ENCODE measurements at regions not wholly inside any gene's neighbourhood (a gene's known extent, or its start where the extent isn't known, plus 50 kb on each side); places are given as distances from the start of the nearest gene placed in this dataset.
"Not testable (repeated sequence)": the region's sequence is repeated elsewhere in the genome, so short reads cannot be mapped to it uniquely, and the experiment has no call there.

DNA sequence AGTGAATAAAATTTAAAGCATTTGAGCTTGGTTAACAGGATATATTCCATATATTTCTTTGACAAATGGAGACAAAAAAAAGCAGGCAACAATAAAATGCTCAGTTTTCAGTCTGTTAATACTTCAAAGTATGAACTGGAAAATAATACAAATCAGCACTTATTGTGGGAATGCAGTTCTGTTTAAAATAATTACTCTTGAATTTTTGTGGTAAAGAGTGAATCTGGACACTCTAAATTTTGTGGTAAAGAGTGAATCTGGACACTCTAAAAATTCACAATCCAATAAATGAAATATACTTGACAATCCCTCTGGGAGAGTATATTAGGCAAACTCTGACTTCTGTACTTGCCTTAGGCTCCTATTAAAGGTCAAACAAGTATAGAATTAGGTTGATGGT, 141.9 kb upstream of the RASA1 start:
- no peak overlapping the region for H3K4me3 ChIP-seq (ENCODE audit: low read depth, low read length)
- DNase-seq (ENCODE audit: low read depth), result no peak
- TF ChIP-seq, protein P1, sequence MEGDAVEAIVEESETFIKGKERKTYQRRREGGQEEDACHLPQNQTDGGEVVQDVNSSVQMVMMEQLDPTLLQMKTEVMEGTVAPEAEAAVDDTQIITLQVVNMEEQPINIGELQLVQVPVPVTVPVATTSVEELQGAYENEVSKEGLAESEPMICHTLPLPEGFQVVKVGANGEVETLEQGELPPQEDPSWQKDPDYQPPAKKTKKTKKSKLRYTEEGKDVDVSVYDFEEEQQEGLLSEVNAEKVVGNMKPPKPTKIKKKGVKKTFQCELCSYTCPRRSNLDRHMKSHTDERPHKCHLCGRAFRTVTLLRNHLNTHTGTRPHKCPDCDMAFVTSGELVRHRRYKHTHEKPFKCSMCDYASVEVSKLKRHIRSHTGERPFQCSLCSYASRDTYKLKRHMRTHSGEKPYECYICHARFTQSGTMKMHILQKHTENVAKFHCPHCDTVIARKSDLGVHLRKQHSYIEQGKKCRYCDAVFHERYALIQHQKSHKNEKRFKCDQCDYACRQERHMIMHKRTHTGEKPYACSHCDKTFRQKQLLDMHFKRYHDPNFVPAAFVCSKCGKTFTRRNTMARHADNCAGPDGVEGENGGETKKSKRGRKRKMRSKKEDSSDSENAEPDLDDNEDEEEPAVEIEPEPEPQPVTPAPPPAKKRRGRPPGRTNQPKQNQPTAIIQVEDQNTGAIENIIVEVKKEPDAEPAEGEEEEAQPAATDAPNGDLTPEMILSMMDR (IDR thresholded peaks at IDR 0.05; ENCODE audit: low read depth, low read length, missing control alignments), result no peak

DNA sequence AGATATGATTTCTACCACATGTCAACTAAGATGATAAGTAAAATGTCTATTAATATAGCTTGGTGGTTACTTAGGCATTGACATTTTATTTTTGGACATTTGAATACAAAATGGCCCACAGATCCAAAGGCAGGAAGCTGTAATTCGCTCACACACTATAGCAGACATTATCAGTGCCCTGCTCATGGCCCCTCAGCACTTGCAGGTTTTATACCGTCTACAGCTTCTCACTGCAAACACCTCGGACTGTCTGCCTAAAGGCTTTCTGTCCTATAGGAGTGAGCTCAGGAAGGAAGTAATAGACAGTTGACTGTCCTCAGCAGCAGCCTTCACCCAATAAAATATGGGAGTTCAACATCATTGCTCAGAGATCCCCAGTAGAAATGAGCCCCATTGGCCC, 140.8 kb upstream of the RASA1 start:
- TF ChIP-seq, protein P1 (IDR thresholded peaks at IDR 0.05; ENCODE audit: low read depth, low read length, missing control alignments), result no peak
- H3K4me3 ChIP-seq (ENCODE audit: low read depth, low read length), result no peak overlapping the region
- no peak for DNase-seq (ENCODE audit: low read depth)

DNA sequence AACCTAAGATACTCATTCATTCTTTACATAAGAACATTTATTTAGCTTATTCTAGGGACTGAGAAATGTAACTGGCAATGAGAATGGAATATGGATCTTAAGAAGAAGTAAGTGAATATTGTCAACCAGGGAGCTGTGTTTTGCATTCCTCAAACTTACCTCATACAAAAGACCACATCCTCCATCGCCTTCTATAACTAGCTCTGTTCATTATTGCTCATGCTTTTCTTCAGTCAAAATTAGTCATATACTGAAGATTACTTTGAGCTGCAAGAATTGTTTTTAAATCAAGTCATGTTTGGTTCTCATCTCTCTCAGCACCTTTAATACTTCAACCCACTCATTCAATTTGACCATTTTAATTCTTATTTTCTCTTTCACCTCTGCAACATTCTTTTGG, 140.3 kb upstream of the RASA1 start:
- TF ChIP-seq, protein P1 (IDR thresholded peaks at IDR 0.05; ENCODE audit: low read depth, low read length, missing control alignments), result no peak
- H3K4me3 ChIP-seq (ENCODE audit: low read depth, low read length), result no peak overlapping the region
- DNase-seq (ENCODE audit: low read depth), result no peak

DNA sequence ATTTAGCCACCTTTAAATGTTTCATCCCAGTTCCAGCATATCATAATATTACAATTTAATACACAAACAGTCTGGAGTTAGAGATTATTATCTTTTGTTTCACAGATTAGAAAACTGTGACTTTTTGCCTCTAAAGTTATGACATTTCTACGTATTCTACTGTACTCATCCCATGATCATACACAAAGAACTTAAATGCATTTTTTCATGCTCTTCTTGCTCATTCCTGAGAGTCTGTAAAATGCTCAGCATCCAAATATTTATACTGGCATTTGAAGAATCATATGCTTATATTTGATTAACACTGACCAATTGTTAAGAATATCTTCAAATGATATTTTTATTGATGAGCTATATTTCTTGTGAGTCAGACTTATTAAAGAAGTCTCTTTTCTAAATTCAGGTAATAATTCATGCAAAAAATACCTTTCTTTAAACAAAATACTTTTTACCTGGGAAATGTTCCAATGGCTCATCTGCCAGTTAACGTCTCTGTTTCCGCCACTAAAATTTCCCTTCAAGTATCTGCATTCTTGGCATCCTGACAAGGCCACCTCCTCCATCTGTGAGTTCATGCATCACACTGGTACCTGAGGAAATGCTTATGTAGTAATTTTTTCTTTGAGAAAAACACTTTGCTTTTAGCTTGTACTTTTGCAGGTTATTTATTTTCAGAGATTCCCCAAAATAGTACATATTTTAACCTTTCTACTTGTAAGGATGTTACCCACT, 139.6 kb upstream of the RASA1 start:
- no peak overlapping the region for H3K4me3 ChIP-seq (ENCODE audit: low read depth, low read length)
- no peak for DNase-seq (ENCODE audit: low read depth)

DNA sequence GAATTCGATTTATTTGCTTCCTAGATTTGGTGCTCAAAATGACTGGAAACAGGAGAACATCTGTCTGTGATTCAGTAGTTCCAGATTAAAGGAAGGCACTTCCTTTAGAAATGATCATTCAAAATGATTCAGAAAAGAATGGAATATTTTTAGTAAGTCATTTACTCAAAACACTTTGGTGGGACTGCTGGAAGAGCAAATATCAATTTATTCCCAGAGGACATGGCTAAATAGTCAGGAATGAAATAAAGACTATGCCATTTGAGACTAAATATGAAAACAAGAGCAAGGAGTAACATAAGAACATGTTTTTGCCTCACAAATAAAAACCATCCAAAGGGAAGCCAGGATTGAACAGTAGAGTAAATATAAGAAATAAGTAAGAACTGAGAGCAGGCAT, 138.6 kb upstream of the RASA1 start:
- TF ChIP-seq, protein P1 (IDR thresholded peaks at IDR 0.05; ENCODE audit: low read depth, low read length, missing control alignments), result no peak
- no peak for DNase-seq (ENCODE audit: low read depth)
- H3K4me3 ChIP-seq (ENCODE audit: low read depth, low read length), result no peak overlapping the region

More for the DNA sequence above, 139.6 kb upstream of the RASA1 start:
- TF ChIP-seq, protein P1 (IDR thresholded peaks at IDR 0.05; ENCODE audit: low read depth, low read length, missing control alignments), result no peak

DNA sequence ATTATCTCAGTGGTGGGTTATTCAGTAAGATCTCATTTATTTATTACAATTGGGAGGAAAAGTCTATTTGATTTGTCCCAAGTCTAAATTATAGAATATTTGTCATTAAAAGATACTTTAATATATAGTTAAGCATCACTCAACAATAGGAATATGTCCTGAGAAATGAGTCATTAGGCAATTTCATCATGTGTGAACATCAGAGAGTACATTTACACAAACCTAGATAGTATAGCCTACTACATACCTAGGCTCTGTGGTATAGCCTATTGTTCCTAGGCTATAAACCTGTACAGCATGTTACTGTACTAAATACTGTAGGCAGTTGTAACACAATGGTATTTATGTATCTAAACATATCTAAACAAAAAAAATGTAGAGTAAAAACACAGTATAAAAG, 135.0 kb upstream of the RASA1 start:
- H3K4me3 ChIP-seq (ENCODE audit: low read depth, low read length), result no peak overlapping the region
- DNase-seq (ENCODE audit: low read depth), result no peak
- TF ChIP-seq, protein P1 (IDR thresholded peaks at IDR 0.05; ENCODE audit: low read depth, low read length, missing control alignments), result no peak

DNA sequence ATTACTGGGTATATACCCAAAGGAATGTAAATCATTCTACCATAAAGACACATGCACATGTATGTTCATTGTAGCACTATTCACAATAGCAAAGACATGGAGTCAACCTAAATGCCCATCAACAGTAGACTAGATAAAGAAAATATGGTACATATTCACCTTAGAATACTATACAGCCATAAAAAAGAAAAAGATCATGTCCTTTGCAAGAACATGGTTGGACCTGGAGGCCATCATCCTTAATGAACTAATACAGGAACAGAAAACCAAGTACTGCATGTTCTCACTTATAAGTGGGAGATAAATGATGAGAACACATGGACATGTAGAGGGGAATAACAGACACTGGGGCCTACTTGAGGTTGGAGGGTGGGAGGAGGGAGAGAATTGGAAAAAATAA, 133.2 kb upstream of the RASA1 start:
- H3K4me3 ChIP-seq (ENCODE audit: low read depth, low read length); DNase-seq (ENCODE audit: low read depth): not testable (repeated sequence)

Measured in GM12864 (cell line).